ENCODE measurements at regions not wholly inside any gene's neighbourhood (a gene's known extent, or its start where the extent isn't known, plus 50 kb on each side); places are given as distances from the start of the nearest gene placed in this dataset.
"Not testable (repeated sequence)": the region's sequence is repeated elsewhere in the genome, so short reads cannot be mapped to it uniquely, and the experiment has no call there.

DNA sequence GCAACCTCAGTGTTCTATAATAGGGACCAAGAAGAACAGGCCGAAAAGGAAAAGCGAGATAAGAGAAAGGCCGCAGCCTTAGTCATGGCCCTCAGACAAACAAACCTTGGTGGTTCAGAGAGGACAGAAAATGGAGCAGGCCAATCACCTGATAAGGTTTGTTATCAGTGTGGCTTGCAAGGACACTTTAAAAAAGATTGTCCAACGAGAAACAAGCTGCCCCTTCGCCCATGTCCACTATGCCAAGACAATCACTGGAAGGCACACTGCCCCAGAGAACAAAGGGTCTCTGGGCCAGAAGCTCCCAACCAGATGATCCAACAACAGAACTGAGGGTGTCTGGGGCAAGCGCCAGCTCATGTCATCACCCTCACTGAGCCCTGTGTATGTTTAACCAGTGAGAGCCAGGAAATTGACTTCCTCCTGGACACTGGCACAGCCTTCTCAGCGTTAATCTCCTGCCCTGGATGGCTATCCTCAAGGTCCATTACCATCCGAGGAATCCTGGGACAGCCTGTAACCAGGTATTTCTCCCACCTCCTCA is 334.8 kb upstream of the SLITRK5 start:
- not testable (repeated sequence) for DNase-seq (ENCODE audit: low spot score)

DNA sequence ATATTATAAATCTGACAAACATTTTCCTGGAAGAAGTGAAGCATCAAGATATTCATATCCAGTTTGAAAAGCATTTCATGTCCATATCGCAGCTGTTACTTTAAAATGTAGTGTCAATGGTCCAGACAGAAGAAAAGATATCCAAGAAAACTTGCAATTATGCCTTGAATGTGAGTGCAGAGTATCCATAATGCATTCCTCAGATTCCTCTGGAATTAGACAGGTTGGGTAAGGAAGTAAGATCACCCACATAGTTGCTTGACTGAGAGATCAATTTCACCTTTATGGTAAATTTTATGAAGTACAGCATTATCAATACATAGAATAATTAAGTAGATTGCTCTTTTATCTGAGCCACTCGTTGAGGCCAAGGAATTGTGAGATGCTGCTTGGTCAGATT is 327.0 kb upstream of the SLITRK5 start:
- no peak for DNase-seq (ENCODE audit: low spot score)

DNA sequence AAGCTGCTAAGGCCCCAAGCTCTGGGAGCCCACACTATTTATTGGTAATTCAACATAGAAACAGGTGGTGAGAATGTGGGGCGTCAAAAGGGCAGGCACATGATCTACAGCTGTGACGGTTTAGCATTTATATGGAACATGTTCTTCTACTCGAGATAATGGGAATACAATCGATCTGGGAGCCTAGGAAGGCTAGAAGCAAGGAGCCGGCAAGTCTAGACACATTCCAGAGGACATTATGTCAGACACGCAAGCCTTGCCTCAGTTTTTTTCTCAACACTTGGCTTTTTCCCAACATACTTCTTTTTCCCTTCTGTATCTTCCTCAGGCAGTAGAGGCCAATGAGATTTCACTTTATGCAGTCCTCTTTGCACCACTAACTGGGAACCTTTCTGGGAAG is 315.7 kb upstream of the SLITRK5 start:
- no peak for DNase-seq (ENCODE audit: low spot score)

DNA sequence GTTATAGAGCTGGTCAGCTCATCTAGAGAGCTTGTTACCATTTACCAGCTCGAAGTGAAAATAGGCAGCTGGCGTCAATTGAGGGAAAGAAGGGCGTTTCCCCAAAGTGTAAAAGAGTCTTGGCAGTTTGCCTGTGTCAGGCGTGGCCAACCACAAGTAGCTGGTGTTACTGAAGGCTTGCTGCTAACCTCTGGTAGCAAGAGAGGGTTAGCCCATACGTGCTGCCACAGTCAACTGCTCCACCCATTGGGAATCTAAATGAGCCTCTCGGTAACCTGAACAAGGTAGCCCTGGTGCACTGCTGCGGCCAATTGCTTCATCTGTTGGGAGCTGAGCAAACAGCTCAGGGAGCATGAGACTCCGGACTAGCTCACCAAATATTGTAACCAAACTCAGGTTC is 314.9 kb upstream of the SLITRK5 start:
- DNase-seq (ENCODE audit: low spot score), result no peak

DNA sequence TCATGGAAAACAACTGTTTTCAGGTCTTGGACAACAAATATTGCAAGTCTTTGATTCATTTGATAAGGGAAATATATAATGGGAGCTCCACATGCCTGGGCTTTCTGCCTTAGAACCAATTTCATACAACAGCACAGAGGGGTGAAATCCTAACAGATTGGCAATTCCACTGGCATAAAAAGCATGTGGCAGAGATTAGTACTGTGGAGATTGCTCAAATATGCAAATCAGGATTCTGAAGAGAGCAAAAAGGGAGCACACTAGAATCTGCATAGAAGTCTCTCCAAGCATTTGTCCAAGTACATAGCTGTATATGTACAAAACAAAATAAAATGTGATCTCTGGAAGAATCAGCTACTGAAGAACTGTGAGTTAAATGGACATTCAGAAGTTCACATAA is 312.9 kb upstream of the SLITRK5 start:
- DNase-seq (ENCODE audit: low spot score), result no peak

DNA sequence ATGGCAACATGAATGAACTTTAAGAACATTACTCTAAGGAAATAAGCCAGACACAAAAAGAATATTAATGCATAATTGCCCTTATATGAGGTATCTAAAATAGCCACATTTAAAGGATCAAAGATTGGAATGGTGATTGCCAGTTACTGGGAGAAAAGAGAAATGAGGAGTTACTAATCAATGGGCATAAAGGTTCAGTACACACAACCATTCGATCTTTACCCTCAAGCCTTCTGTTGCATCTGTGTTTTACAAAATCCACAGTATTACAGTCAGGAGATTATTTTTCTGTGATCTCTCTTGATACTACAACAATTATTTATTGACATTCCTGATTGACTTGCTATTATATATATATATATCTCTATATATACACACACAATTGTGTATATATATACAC is 310.0 kb upstream of the SLITRK5 start:
- DNase-seq (ENCODE audit: low spot score), result no peak

DNA sequence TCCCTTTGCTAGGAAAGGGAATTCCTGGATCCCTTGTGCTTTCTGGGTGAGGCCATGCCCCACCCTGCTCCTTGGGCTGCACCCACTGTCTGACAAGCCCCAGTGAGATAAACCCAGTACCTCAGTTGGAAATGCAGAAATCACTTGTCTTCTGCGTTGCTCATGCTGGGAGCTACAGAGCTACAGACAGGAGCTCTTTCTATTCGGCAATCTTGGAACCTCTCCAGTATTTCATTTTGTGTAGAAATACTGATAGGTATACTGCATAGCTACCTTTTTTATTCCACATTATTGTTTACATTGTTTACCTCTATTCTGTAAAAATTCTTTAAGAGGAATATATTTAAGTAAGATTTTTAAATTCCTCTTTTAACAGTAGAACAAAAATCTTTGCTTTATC is 302.5 kb upstream of the SLITRK5 start:
- no peak for DNase-seq (ENCODE audit: low spot score)

DNA sequence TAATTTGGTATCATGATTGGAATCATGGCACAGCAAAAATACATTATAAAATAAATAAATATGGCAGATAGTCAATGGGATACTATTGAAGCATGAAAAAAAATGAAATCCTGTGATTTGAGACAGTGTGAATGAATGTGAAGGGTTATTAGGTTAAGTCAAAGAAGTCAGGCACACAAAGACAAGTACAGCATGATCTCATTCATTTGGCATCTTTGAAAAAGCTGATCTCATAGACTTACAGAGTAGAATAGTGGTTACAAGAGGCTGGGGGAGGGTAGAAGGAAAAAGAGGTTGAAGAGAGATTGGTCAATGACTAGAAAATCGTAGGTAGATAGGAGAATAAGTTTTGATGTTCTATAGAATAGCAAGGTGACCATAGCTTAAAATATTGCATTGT is 295.1 kb upstream of the SLITRK5 start:
- DNase-seq (ENCODE audit: low spot score), result no peak

DNA sequence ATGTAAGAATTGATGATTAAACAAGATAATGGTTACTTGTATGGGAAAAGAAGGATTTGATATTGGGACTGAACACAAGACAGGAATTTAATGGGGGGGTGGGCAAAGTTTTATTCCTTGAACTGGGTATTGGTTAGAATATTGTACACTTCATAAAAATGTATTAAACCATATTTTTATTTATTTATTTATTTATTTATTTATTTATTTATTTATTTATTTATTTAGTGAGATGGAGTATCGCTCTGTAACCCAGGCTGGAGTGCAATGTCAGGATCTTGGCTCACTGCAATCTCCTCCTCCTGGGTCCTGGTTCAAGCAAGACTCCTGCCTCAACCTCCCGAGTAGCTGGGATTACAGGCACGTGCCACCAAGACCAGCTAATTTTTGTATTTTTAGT is 287.1 kb upstream of the SLITRK5 start:
- no peak for DNase-seq (ENCODE audit: low spot score)

DNA sequence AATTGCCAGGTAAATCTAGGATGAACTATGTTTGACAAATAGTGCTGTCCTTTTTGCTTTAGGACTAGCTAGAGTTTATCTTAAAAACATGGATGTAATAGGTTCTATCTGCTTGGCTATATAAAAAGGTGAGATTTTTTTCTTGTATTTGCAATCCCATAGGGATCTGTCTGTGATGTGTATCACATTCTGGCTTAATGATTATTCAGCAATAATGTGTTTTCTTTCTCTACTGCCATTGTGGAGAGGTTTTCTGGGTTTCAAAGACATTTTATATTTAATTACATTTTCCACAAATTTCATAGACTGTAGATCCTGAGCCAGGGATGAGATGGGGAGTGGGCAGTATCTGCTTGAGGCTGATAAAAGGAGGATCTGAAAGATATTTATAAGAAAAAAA is 277.8 kb upstream of the SLITRK5 start:
- no peak for DNase-seq (ENCODE audit: low spot score)

DNA sequence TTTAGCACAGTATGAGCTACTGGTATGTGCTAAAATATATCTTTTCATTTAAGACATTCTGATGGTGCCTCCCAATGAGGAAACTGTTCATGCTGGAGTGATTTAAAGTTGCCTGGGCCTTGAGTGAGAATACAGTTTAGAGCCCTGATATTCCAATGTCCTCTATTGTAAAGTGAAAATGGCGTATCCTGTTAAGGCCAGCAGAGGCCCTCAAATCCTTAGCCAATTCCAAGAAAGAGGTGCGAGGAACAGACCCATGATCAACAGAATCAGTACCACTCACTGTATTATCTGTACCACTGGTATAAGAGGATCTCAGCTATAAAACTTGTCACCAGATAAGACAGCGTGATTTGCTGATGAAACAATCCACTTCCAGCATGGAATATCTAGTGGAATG is 273.1 kb upstream of the SLITRK5 start:
- no peak for DNase-seq (ENCODE audit: low spot score)

DNA sequence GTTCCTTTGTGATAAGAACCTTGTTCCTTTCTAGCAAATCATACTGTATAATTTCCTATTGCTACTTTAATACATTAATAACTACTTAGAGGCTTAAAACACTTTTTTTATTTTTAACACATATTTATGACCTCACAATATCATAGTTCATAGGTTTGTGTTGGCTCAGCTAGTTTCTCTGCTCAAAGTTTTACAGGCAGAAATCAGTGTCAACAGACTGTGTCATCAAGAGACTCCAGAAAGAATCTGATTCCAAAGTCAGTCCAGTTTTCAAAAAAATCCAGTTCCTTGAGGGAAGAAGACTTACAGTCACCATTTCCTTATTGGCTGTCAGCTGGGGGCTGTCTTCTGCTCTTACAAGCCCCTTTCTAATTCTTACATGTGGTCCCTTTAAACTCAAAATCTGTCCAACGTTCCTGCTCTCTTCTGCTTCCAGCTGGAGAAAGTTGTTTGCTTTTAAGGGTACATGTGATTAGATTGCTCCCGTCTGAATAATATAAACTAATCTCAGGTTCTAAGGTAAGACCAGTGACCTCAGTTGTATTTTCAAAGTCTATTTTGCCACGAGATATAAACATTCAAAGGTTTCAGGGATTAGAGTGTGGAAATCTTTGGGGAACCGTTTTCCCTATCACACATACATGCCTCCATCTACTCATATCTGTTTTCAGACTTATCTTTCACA is 267.3 kb upstream of the SLITRK5 start:
- DNase-seq (ENCODE audit: low spot score), result no peak

DNA sequence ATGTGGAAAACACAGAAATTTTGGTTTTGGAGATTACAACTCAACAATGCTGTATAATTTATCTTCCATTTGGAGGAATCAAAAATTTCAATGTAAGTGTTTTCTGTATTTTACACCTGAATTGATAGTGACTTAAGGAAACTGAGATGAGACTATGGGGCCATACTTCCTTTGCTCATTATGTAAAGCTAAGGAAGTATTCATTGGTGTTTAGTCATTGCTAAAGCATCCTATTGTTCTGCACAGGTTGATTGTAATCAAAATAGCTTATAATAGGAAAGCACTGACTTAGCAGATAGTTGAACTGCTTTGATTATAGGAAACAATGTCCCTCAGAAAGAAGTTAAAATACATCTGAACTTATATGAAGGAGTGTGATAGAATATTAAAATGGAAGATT is 244.4 kb upstream of the SLITRK5 start:
- no peak for DNase-seq (ENCODE audit: low spot score)

DNA sequence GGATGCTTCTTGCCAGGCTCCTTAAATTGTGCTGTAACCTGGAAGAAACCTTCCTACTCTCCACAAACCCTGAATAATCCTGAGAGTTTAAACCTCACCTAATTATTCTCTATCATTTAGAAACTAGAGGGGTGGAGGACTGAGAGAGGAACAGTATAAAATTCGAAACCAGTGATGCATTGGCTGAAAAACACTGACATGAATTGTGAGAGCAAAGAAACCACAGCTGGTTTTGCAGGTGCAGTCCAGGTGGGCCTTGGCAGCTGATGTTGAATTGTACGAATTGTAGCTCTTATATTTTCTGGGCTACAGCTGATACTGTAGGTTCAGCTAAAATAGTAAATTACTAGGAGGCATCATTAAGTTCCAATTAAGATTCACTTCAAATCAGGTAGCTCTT is 227.0 kb upstream of the SLITRK5 start:
- DNase-seq (ENCODE audit: low spot score), result no peak

DNA sequence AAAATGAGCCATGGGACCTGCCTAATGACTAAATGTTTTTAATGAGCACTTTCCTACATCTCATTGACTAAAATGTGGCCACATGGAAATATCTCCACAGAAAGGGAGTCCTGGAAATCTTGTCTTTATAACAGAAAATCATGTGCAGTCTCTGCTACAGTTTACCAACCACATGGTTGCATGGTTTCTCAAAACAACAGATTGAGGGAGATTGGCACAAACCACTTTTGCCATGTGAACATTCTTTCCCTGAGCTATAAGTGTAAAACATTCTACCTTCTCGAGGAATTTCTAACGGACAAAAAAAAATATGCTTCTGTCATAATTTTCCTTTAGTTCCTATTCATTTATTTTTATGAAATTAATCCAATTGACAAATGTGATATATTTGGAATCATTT is 218.9 kb upstream of the SLITRK5 start:
- no peak for DNase-seq (ENCODE audit: low spot score)

DNA sequence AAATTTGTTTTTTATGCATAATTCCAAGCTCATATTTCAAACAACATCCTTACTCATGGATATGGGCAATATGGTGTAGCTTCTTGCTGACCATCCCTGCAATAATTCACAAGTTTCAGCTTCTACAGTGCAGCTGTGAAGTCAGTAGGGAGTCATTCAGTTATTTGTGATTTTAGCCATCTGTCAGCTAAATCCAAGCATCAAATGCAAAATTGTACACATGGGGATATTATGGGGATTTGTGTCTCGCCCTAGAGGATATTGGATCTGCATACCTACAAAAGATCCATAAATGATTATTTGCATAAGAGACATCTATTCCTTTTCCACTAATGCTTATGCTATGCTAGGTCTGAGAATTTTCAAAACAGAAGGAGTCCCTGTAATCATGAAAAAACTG is 217.9 kb upstream of the SLITRK5 start:
- no peak for DNase-seq (ENCODE audit: low spot score)

DNA sequence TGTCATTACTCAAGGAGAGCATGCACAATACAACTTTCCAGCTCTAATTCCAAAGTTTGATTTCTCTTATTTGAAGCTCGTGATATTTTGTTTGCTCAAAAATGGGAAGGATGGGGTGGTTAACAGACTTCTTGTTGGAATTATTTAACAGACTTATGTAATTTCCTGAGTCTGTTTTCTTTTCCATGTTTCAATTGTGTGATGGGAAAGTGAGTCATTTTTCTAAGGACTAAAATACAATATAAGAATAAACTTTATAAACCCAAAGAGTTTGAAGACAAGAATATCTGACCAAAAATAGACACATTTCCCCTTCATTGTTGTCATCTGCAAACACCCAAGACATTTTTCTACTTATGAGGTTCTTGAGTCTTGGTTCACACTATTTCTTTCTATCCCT is 211.8 kb upstream of the SLITRK5 start:
- no peak for DNase-seq (ENCODE audit: low spot score)

DNA sequence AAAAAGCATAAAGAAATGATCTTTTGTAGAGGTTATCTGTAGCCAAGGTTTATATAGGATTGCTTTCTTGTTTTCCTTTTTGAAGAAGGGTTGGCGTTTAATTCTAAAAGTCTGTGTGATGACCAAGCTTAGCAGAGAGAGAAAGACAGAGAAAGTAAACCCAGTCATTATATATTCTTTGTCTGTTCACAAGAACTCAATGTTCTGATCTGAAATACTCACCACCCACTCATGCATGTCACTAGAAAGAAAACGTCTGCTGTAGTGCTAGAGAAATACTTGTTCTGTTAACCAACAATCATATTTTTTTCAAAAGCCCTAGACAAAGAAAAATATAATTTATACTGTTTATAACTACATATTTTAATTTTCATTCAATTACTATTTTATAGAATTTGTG is 173.7 kb upstream of the SLITRK5 start:
- DNase-seq (ENCODE audit: low spot score), result no peak

DNA sequence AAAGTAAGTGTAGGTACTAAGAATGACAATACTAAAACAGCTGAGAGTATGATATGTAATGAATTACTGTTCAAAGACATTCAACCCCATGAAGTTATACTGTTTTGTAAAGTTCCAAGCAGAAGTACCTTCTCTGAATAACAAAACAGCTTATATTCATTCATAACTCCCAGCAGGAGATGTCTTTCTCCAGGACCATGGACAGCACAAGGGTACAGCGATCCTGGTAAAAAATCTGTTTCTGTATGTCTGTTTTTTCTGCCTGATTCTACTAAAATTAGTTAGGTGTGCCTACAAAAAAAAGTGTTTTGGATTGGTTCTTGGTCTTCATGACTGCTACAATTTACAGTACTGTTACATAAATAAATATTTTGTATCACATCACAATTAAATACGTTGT is 172.5 kb upstream of the SLITRK5 start:
- peak; percentile 41 for DNase-seq (ENCODE audit: low spot score)

DNA sequence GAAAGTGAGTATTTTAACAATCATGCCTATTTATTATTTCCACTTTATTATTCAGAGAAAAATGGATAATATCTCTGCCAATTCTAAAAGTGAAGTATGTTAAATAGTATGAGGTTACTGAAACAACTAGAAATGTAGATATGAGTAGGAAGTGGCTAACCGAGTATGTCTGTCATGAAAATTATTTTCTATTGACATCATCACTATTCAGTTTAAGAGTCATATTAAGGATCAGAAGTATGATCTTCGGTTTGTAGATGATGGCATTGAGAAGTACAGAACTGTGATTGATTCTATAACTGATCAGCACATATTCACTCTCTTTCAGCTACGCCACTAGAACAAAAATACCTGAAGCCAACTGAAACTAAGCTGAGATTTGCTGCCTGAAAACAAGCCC is 146.4 kb upstream of the SLITRK5 start:
- no peak for DNase-seq (ENCODE audit: low spot score)

DNA sequence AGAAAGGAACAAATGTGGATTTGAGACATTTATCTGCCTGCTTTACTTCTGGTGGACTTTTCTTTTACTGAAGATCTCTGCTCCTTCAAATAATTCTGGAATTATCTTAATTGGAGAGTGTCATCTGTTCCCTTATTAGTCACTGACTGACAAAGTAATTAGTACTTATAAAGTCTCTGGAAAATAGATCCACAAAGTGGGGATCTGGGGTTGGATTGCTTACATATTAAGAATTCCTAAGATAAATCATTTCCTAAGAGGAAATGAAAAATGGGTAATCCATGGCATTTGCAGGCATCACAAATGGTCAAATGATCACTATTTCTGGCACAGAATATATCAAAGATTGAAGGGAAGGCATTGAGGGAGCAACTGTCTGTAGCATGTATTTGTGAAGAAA is 137.4 kb upstream of the SLITRK5 start:
- no peak for DNase-seq (ENCODE audit: low spot score)

DNA sequence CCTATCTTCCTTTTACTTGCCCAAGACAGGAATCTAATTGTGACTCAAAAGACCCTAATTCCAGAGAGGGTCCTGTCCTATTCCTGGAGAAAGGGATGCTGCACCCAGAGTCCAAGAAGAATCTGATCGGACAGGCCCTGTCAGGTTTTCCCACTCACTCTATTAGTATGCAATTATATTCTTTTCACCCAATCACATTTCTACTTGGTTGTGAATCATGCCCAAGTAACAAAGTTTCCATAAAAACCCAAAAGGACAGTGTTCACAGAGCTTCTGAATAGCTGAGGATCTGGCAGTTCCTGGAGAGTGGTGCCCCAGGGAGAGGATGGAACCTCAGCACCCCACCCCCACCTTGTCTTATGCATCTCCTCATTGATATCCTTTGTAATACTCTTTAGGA is 135.3 kb upstream of the SLITRK5 start:
- DNase-seq (ENCODE audit: low spot score), result no peak

DNA sequence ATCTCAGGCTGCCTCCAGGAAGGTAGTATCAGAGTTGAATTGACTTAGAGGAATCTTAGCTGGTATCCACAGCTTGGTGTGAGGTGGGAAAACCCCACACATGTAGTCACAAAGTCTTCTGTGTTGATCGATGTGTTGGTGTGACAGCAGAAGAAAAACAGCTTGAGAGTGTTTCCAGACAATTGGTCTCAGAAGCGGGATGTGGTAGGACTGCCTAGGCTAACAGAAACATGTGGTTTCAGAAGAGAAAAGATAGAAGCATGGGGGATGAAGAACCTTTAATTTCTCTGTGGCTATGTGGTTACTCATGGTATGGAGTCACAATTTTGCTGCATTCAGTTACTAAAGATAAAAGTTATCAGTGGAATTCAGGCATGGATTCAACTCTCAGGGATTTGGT is 134.7 kb upstream of the SLITRK5 start:
- no peak for DNase-seq (ENCODE audit: low spot score)

DNA sequence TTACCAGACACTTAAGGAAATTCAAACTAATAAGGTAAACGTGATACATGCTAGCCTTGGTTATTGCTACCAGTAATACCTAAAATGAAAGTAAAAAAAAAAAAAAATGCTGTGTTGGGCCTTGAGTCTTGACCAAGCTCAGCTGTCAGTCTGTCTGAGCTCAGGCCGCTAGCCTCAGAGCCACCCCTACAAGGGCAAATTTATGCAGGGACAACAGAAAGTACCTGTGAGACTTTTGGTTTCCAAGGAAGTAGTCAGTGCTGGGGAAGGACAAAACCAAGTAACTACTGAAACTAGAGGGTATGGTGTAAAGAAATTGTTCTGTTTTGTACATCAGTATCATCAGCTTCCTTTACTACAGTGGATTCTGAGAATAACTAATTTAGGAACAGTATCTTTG is 134.3 kb upstream of the SLITRK5 start:
- DNase-seq (ENCODE audit: low spot score), result no peak
